HEK293 (cell line): ENCODE measurements at regions not wholly inside any gene's neighbourhood (a gene's known extent, or its start where the extent isn't known, plus 50 kb on each side); places are given as distances from the start of the nearest gene placed in this dataset.

Experiments
- CTCF ChIA-PET: fragments of 350-600 bp; formaldehyde crosslinking; extraction: SDS; loops from one replicate; lab custom pipeline; 2021; ENCODE audit warnings: antibody characterized with exemption; lab: Yijun Ruan, JAX
- POLR2A ChIA-PET: fragments of 300-600 bp; formaldehyde crosslinking; extraction: SDS; loops from one replicate; lab custom pipeline; 2020; ENCODE audit warnings: antibody characterized with exemption, inconsistent platforms; lab: Yijun Ruan, JAX
- H3K27ac ChIP-seq: fragments of 200-500 bp; sonication (Bioruptor generic); 2 replicates; pipeline ENCODE4 v1.5.1; 2014; ENCODE audit warnings: low read depth, low read length, control low read depth, inconsistent platforms; ENCODE audit errors: extremely low read depth
- H3K36me3 ChIP-seq, 2 experiments: fragments of 200-500 bp in 1 of 2; sonication (Bioruptor generic) in 1 of 2; 1 replicate in 1 of 2; 2 replicates in 1 of 2; pipeline ENCODE4 v1.5.1; 2014 to 2017; ENCODE audit warnings: inconsistent platforms in 2 of 2, low read length in 2 of 2; ENCODE audit not compliant: control insufficient read depth in 2 of 2, insufficient read depth in 1 of 2
- H3K4me1 ChIP-seq: fragments of 200-500 bp; sonication (Bioruptor generic); 2 replicates; pipeline ENCODE4 v1.5.1; 2014; ENCODE audit warnings: mild to moderate bottlenecking, low read length, inconsistent platforms; ENCODE audit not compliant: control insufficient read depth, insufficient read depth
- H3K4me3 ChIP-seq: 2 replicates; pipeline ENCODE4 v1.5.1; 2011; ENCODE audit warnings: low read depth, mild to moderate bottlenecking, control low read depth, low read length, moderate library complexity
- H3K9me3 ChIP-seq: fragments of 200-500 bp; sonication (Bioruptor generic); 2 replicates; pipeline ENCODE4 v1.5.1; 2014; ENCODE audit warnings: low read depth, low read length, inconsistent platforms; ENCODE audit not compliant: control insufficient read depth, insufficient read depth
- BCL11B ChIP-seq: fragments of 450-650 bp; formaldehyde crosslinking; IDR thresholded peaks from 2 replicates; pipeline ENCODE4 v1.5.1; 2016; ENCODE audit warnings: low read depth, missing biosample characterization, missing genetic modification characterization
- KLF10 ChIP-seq: fragments of 450-650 bp; IDR thresholded peaks from 2 replicates; pipeline ENCODE4 v1.5.1; 2018; ENCODE audit warnings: missing biosample characterization, mild to moderate bottlenecking, missing genetic modification characterization
- SCRT1 ChIP-seq: fragments of 450-650 bp; formaldehyde crosslinking; IDR thresholded peaks from 2 replicates; pipeline ENCODE4 v1.5.1; 2016; ENCODE audit warnings: missing biosample characterization, missing genetic modification characterization, borderline replicate concordance
- ZBTB20 ChIP-seq: fragments of 450-650 bp; formaldehyde crosslinking; IDR thresholded peaks from 2 replicates; pipeline ENCODE4 v1.5.1; 2016; ENCODE audit warnings: missing biosample characterization, missing genetic modification characterization
- ZIC2 ChIP-seq: fragments of 450-650 bp; formaldehyde crosslinking; IDR thresholded peaks from 2 replicates; pipeline ENCODE4 v1.5.1; 2016; ENCODE audit warnings: missing biosample characterization, missing genetic modification characterization
- ZNF10 ChIP-seq: fragments of 450-650 bp; formaldehyde crosslinking; IDR thresholded peaks from 2 replicates; pipeline ENCODE4 v1.5.1; 2017; ENCODE audit warnings: missing biosample characterization, missing genetic modification characterization
- ZNF132 ChIP-seq: fragments of 450-650 bp; formaldehyde crosslinking; IDR thresholded peaks from 2 replicates; pipeline ENCODE4 v1.5.1; 2017; ENCODE audit warnings: missing biosample characterization, missing genetic modification characterization, borderline replicate concordance
- ZNF23 ChIP-seq: fragments of 450-650 bp; formaldehyde crosslinking; IDR thresholded peaks from 2 replicates; pipeline ENCODE4 v1.5.1; 2016; ENCODE audit warnings: missing biosample characterization, missing genetic modification characterization, borderline replicate concordance
- ZNF302 ChIP-seq: fragments of 450-650 bp; formaldehyde crosslinking; IDR thresholded peaks from 2 replicates; pipeline ENCODE4 v1.5.1; 2016; ENCODE audit warnings: missing biosample characterization, missing genetic modification characterization, low read depth
- ZNF311 ChIP-seq: fragments of 450-650 bp; formaldehyde crosslinking; IDR thresholded peaks from 2 replicates; pipeline ENCODE4 v1.5.1; 2017; ENCODE audit warnings: missing biosample characterization, missing genetic modification characterization, borderline replicate concordance
- ZNF391 ChIP-seq: fragments of 450-650 bp; formaldehyde crosslinking; IDR thresholded peaks from 2 replicates; pipeline ENCODE4 v1.5.1; 2016; ENCODE audit warnings: low read depth, missing biosample characterization, missing genetic modification characterization, borderline replicate concordance
- ZNF394 ChIP-seq: fragments of 450-650 bp; formaldehyde crosslinking; IDR thresholded peaks from 2 replicates; pipeline ENCODE4 v1.5.1; 2016; ENCODE audit warnings: missing biosample characterization, missing genetic modification characterization, mild to moderate bottlenecking, moderate library complexity, borderline replicate concordance
- ZNF510 ChIP-seq: fragments of 450-650 bp; formaldehyde crosslinking; IDR thresholded peaks from 2 replicates; pipeline ENCODE4 v1.5.1; 2018; ENCODE audit warnings: mild to moderate bottlenecking, missing genetic modification characterization, missing biosample characterization; ENCODE audit not compliant: insufficient replicate concordance
- ZNF555 ChIP-seq: fragments of 450-650 bp; formaldehyde crosslinking; conservative IDR thresholded peaks from 2 replicates; pipeline ENCODE4 v1.5.1; 2017; ENCODE audit warnings: missing biosample characterization, mild to moderate bottlenecking, missing genetic modification characterization, inconsistent platforms
- ZNF585B ChIP-seq: fragments of 450-650 bp; formaldehyde crosslinking; IDR thresholded peaks from 2 replicates; pipeline ENCODE4 v1.5.1; 2016; ENCODE audit warnings: missing biosample characterization, missing genetic modification characterization
- ZNF610 ChIP-seq: fragments of 450-650 bp; formaldehyde crosslinking; IDR thresholded peaks from 2 replicates; pipeline ENCODE4 v1.5.1; 2016; ENCODE audit warnings: missing biosample characterization, missing genetic modification characterization, borderline replicate concordance
- ZNF776 ChIP-seq: fragments of 450-650 bp; formaldehyde crosslinking; IDR thresholded peaks from 2 replicates; pipeline ENCODE4 v1.5.0; 2017; ENCODE audit warnings: missing biosample characterization, missing genetic modification characterization, borderline replicate concordance
- ZSCAN16 ChIP-seq: fragments of 450-650 bp; formaldehyde crosslinking; IDR thresholded peaks from 2 replicates; pipeline ENCODE4 v1.5.1; 2016; ENCODE audit warnings: missing biosample characterization, missing genetic modification characterization
- TF ChIP-seq, protein P1 (sequence below): fragments of 450-650 bp; formaldehyde crosslinking; optimal IDR thresholded peaks from 2 replicates; pipeline ENCODE3; 2016; ENCODE audit warnings: missing biosample characterization, mild to moderate bottlenecking, missing genetic modification characterization
- TF ChIP-seq, protein P2 (sequence below): fragments of 450-650 bp; formaldehyde crosslinking; IDR thresholded peaks from 2 replicates; pipeline ENCODE4 v1.5.1; 2016; ENCODE audit warnings: missing biosample characterization, missing genetic modification characterization, low read depth
- TF ChIP-seq, protein P3 (sequence below): fragments of 450-650 bp; formaldehyde crosslinking; IDR thresholded peaks from 2 replicates; pipeline ENCODE4 v1.5.1; 2016; ENCODE audit warnings: missing biosample characterization, missing genetic modification characterization
- TF ChIP-seq, protein P4 (sequence below): fragments of 450-650 bp; formaldehyde crosslinking; conservative IDR thresholded peaks from 2 replicates; pipeline ENCODE4 v1.5.1; 2016; ENCODE audit warnings: low read depth, missing biosample characterization, missing genetic modification characterization

DNA sequence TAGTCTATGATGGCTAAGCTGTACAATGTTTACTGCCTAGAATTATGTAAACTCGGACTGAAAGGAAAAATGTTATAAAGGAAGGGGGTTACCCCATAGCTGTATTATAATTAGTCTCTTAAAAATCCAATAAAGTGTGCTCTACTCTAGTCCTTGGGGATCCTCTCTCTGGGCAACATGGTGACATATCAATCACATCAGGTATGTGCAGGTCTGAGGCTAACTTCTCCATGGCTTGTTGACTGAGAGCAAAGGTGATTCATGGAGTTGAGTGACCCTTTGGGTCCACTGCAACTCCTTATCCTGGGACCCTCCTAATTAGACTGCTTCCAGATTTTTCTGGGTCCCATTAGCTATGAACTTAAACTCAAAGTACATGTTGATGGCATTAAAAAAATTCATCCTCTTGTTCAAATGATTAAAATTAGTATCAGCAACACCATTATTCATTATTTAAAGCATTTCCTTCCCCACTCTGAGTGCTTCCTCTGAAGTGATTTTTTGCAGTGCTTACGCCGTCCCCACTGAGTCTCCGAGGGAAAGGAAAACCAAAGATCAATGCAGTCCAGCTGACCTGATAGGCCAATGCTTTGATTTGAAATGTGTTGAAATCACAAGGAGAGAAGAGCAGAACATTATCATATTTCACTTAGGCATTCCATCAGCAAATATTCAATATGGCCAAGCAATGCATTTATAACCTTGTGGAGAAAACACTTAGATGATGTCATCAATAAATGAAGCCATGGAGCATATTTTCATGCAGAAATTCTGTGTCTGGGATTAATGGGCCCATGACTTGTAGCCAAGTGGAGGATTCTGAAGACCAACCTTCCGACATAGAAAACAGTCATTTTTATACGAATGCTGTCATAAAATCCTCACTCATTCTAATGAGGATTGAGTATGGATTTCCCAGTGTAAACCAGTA lies 161.7 kb upstream of the CRBN start:
- Histone ChIP-seq H3K27ac (no peak overlapping the region), H3K9me3 (no peaks in the 10 kb centered on the region), H3K4me1 (no peaks in the 10 kb centered on the region), H3K36me3 (no peaks in the 10 kb centered on the region), H3K4me3 (no peak overlapping the region)
- ChIA-PET POLR2A (no interaction called here), CTCF (no interaction called here)
- TF ChIP-seq ZSCAN16 (no peak), SCRT1 (tag by site-specific recombination) (no peak), ZNF391 (tag by site-specific recombination) (no peak), ZNF394 (tag by site-specific recombination) (no peak), ZIC2 (no peak)
- TF ChIP-seq, protein P1, sequence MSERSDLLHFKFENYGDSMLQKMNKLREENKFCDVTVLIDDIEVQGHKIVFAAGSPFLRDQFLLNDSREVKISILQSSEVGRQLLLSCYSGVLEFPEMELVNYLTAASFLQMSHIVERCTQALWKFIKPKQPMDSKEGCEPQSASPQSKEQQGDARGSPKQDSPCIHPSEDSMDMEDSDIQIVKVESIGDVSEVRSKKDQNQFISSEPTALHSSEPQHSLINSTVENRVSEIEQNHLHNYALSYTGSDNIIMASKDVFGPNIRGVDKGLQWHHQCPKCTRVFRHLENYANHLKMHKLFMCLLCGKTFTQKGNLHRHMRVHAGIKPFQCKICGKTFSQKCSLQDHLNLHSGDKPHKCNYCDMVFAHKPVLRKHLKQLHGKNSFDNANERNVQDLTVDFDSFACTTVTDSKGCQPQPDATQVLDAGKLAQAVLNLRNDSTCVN = no peak
- TF ChIP-seq, protein P2, sequence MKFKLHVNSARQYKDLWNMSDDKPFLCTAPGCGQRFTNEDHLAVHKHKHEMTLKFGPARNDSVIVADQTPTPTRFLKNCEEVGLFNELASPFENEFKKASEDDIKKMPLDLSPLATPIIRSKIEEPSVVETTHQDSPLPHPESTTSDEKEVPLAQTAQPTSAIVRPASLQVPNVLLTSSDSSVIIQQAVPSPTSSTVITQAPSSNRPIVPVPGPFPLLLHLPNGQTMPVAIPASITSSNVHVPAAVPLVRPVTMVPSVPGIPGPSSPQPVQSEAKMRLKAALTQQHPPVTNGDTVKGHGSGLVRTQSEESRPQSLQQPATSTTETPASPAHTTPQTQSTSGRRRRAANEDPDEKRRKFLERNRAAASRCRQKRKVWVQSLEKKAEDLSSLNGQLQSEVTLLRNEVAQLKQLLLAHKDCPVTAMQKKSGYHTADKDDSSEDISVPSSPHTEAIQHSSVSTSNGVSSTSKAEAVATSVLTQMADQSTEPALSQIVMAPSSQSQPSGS (tag by site-specific recombination) = peak; percentile 59

DNA sequence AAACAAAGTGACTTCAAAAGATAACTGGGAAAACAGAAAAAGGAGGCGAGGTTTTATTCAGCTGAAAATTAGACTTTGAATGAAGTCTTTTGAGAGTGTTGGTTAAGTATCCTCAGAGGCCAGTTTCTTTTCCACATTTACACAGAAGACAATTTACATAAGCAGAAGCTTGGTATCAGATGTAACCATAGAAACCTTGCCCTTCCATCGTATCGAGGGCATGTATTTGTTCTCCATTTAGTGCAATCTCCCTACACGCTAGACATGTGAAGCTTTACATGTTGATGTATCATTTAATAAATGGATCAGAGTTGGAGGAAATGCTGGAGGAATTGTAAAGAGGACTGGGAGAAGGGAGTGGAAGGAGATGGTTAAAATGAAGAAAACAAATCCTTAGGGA lies 161.0 kb upstream of the CRBN start:
- Histone ChIP-seq H3K9me3 (no peaks in the 10 kb centered on the region), H3K36me3 (no peaks in the 10 kb centered on the region), H3K27ac (no peak overlapping the region), H3K4me1 (no peaks in the 10 kb centered on the region), H3K4me3 (no peak overlapping the region)
- ChIA-PET POLR2A (no interaction called here), CTCF (no interaction called here)
- no peak for TF ChIP-seq ZNF132 (tag by site-specific recombination)
- no peak for TF ChIP-seq ZNF555
- TF ChIP-seq, protein P3, sequence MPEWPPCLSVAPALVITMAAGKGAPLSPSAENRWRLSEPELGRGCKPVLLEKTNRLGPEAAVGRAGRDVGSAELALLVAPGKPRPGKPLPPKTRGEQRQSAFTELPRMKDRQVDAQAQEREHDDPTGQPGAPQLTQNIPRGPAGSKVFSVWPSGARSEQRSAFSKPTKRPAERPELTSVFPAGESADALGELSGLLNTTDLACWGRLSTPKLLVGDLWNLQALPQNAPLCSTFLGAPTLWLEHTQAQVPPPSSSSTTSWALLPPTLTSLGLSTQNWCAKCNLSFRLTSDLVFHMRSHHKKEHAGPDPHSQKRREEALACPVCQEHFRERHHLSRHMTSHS (tag by site-specific recombination) = no peak
- TF ChIP-seq BCL11B (tag by site-specific recombination) = no peak
- no peak for TF ChIP-seq ZNF776 (tag by site-specific recombination)
- no peak for TF ChIP-seq ZNF311 (tag by site-specific recombination)
- TF ChIP-seq ZNF10 (tag by site-specific recombination) = no peak
- TF ChIP-seq ZNF610 (tag by site-specific recombination) = no peak

DNA sequence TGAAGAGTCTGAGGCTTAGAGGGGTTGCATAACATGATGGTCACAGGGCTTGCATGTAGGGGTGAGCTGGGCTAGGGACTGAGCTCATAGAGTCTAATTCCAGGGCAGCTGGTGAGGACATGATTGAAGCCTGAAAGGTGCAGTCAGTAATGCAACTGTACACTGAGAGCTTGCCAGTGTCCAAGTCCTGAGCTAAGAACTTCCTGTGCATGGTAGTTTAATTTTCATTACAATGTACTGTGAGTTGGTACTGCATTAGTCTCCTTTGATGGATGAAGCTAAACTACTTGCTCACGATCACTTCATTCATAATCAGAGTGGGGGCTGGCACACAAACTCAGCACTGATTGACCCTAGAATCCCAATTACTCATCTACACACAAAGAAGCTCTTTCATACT lies 156.4 kb upstream of the CRBN start:
- no peaks in the 10 kb centered on the region for H3K9me3 ChIP-seq
- POLR2A ChIA-PET = no interaction called here
- H3K4me1 ChIP-seq = no peaks in the 10 kb centered on the region
- H3K27ac ChIP-seq = no peak overlapping the region
- H3K4me3 ChIP-seq = no peak overlapping the region
- H3K36me3 ChIP-seq = no peaks in the 10 kb centered on the region
- CTCF ChIA-PET = interaction anchor here (0.7 kb wide), 1 partner anchor 110 kb away, joined by 3 read pairs; no protein-coding TSS in a partner anchor
- no peak for TF ChIP-seq ZNF23
- TF ChIP-seq, protein P4, sequence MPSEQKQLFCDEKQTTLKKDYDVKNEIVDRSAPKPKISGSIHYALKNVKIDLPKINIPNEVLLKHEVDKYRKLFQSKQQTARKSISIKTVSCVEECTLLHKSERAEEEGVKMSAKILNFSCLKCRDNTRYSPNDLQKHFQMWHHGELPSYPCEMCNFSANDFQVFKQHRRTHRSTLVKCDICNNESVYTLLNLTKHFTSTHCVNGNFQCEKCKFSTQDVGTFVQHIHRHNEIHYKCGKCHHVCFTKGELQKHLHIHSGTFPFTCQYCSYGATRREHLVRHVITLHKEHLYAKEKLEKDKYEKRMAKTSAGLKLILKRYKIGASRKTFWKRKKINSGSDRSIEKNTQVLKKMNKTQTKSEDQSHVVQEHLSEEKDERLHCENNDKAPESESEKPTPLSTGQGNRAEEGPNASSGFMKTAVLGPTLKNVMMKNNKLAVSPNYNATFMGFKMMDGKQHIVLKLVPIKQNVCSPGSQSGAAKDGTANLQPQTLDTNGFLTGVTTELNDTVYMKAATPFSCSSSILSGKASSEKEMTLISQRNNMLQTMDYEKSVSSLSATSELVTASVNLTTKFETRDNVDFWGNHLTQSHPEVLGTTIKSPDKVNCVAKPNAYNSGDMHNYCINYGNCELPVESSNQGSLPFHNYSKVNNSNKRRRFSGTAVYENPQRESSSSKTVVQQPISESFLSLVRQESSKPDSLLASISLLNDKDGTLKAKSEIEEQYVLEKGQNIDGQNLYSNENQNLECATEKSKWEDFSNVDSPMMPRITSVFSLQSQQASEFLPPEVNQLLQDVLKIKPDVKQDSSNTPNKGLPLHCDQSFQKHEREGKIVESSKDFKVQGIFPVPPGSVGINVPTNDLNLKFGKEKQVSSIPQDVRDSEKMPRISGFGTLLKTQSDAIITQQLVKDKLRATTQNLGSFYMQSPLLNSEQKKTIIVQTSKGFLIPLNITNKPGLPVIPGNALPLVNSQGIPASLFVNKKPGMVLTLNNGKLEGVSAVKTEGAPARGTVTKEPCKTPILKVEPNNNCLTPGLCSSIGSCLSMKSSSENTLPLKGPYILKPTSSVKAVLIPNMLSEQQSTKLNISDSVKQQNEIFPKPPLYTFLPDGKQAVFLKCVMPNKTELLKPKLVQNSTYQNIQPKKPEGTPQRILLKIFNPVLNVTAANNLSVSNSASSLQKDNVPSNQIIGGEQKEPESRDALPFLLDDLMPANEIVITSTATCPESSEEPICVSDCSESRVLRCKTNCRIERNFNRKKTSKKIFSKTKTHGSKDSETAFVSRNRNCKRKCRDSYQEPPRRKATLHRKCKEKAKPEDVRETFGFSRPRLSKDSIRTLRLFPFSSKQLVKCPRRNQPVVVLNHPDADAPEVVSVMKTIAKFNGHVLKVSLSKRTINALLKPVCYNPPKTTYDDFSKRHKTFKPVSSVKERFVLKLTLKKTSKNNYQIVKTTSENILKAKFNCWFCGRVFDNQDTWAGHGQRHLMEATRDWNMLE (tag by site-specific recombination) = no peak
- no peak for TF ChIP-seq ZNF510 (tag by site-specific recombination)
- TF ChIP-seq KLF10 (tag by site-specific recombination) = no peak
- no peak for TF ChIP-seq ZNF585B (tag by site-specific recombination)
- no peak for TF ChIP-seq ZBTB20 (tag by site-specific recombination)
- TF ChIP-seq ZNF302 (tag by site-specific recombination) = no peak
